CD8-positive, alpha-beta memory T cell (primary cell): ENCODE measurements at regions not wholly inside any gene's neighbourhood (a gene's known extent, or its start where the extent isn't known, plus 50 kb on each side); places are given as distances from the start of the nearest gene placed in this dataset.
"Not testable (repeated sequence)": the region's sequence is repeated elsewhere in the genome, so short reads cannot be mapped to it uniquely, and the experiment has no call there.

ENCODE experiments used
- CTCF ChIA-PET: fragments of 350-600 bp; sonication (Branson Sonifier 250); formaldehyde crosslinking; loops from one replicate; lab custom pipeline; 2021; ENCODE audit warnings: antibody characterized with exemption; lab: Charles Lee
- POLR2A ChIA-PET: fragments of 350-600 bp; sonication (Branson Sonifier 250); formaldehyde crosslinking; loops from one replicate; lab custom pipeline; 2021; ENCODE audit warnings: antibody characterized with exemption; lab: Charles Lee
- DNase-seq, 5 donors: peaks; one replicate each; pipeline versions ENCODE4 v3.0.0 to v3.0.0-alpha.2; 2020 to 2022; ENCODE audit warnings: mixed read lengths in 1 of 5
- H3K27ac ChIP-seq: one replicate; pipeline ENCODE4 v1.7.0; 2013; ENCODE audit warnings: low read depth, mild to moderate bottlenecking, low read length, moderate library complexity
- H3K27me3 ChIP-seq: 2 replicates; pipeline ENCODE4 v1.7.0; 2013; ENCODE audit warnings: low read length, mild to moderate bottlenecking; ENCODE audit not compliant: insufficient read depth, poor library complexity, severe bottlenecking
- H3K36me3 ChIP-seq: 2 replicates; pipeline ENCODE4 v1.7.0; 2013; ENCODE audit warnings: mild to moderate bottlenecking, low read length, moderate library complexity; ENCODE audit not compliant: insufficient read depth
- H3K4me1 ChIP-seq: 2 replicates; pipeline ENCODE4 v1.7.0; 2013; ENCODE audit warnings: mild to moderate bottlenecking, low read length, moderate library complexity; ENCODE audit not compliant: insufficient read depth
- H3K4me3 ChIP-seq: 2 replicates; pipeline ENCODE4 v1.7.0; 2013; ENCODE audit warnings: mild to moderate bottlenecking, low read length
- H3K9me3 ChIP-seq: 2 replicates; pipeline ENCODE4 v1.7.0; 2013; ENCODE audit warnings: mild to moderate bottlenecking, low read length
- H3K27ac Mint-ChIP-seq, 8 donors: one replicate each; pipeline ENCODE4 v1.8.0; 2020 to 2021; ENCODE audit warnings: mixed read lengths in 8 of 8, mild to moderate bottlenecking in 6 of 8, inconsistent platforms in 3 of 8, moderate library complexity in 3 of 8
- H3K27me3 Mint-ChIP-seq, 2 donors: one replicate each; pipeline ENCODE4 v1.8.0; 2020 to 2021; ENCODE audit warnings: mixed read lengths in 2 of 2, mild to moderate bottlenecking in 1 of 2, moderate library complexity in 1 of 2
- H3K36me3 Mint-ChIP-seq, 3 donors: one replicate each; pipeline ENCODE4 v1.8.0; 2020 to 2021; ENCODE audit warnings: mixed read lengths in 3 of 3, inconsistent platforms in 1 of 3, mild to moderate bottlenecking in 1 of 3
- H3K4me1 Mint-ChIP-seq, 3 donors: one replicate each; pipeline ENCODE4 v1.8.0; 2020 to 2021; ENCODE audit warnings: mixed read lengths in 3 of 3, inconsistent platforms in 1 of 3, mild to moderate bottlenecking in 1 of 3
- H3K4me3 Mint-ChIP-seq, 7 donors: one replicate each; pipeline ENCODE4 v1.8.0; 2020 to 2021; ENCODE audit warnings: mixed read lengths in 7 of 7, mild to moderate bottlenecking in 6 of 7, moderate library complexity in 4 of 7, inconsistent platforms in 2 of 7
- H3K9me3 Mint-ChIP-seq, 5 donors: one replicate each; pipeline ENCODE4 v1.8.0; 2020 to 2022; ENCODE audit warnings: mixed read lengths in 5 of 5, mild to moderate bottlenecking in 3 of 5, moderate library complexity in 2 of 5, inconsistent platforms in 1 of 5

GRCh38 chr19:37303591-37304171 is 67.2 kb upstream of the ZNF527 start:
- Mint-ChIP-seq H3K4me3 (peak overlapping the region in 3 of 7 donors; percentile 5 to 74 (median 70)), H3K27me3 (peaks cover 2 to 7% of the 10 kb centered on the region in 2 donors), H3K9me3 (peaks cover 0 to 12% (median 6%) of the 10 kb centered on the region in 5 donors), H3K36me3 (no peaks in the 10 kb centered on the region), H3K4me1 (peaks cover 0 to 4% (median 0%) of the 10 kb centered on the region in 3 donors), H3K27ac (no peak overlapping the region)
- POLR2A ChIA-PET = no interaction called here
- Histone ChIP-seq H3K27me3 (no peaks in the 10 kb centered on the region), H3K4me1 (no peaks in the 10 kb centered on the region), H3K4me3 (no peak overlapping the region), H3K27ac (no peak overlapping the region), H3K9me3 (no peaks in the 10 kb centered on the region), H3K36me3 (no peaks in the 10 kb centered on the region)
- DNase-seq = no peak
- CTCF ChIA-PET = no interaction called here

- H3K27ac ChIP-seq = no peak overlapping the region
- peaks cover 2 to 7% of the 10 kb centered on the region in 2 donors for H3K27me3 Mint-ChIP-seq
These were observed 66.6 kb upstream of the ZNF527 start for GRCh38 chr19:37304190-37304883.

GRCh38 chr19:37304884-37305255 is 66.0 kb upstream of the ZNF527 start:
- H3K4me1 ChIP-seq = no peaks in the 10 kb centered on the region
- no peak overlapping the region for H3K4me3 Mint-ChIP-seq
- no peak overlapping the region for H3K27ac ChIP-seq
- no peaks in the 10 kb centered on the region for H3K27me3 ChIP-seq
- peaks cover 0 to 12% (median 6%) of the 10 kb centered on the region in 5 donors for H3K9me3 Mint-ChIP-seq
- H3K4me1 Mint-ChIP-seq = peaks cover 0 to 4% (median under 1%) of the 10 kb centered on the region in 3 donors
- CTCF ChIA-PET = no interaction called here
- H3K36me3 Mint-ChIP-seq = no peaks in the 10 kb centered on the region
- POLR2A ChIA-PET = no interaction called here
- no peak overlapping the region for H3K4me3 ChIP-seq
- H3K27ac Mint-ChIP-seq = no peak overlapping the region
- H3K27me3 Mint-ChIP-seq = peaks cover 2 to 7% of the 10 kb centered on the region in 2 donors
- no peaks in the 10 kb centered on the region for H3K36me3 ChIP-seq
- DNase-seq = no peak
- H3K9me3 ChIP-seq = no peaks in the 10 kb centered on the region

More at GRCh38 chr19:37304190-37304883, 66.6 kb upstream of the ZNF527 start:
- Histone ChIP-seq H3K4me3 (no peak overlapping the region), H3K27me3 (no peaks in the 10 kb centered on the region), H3K9me3 (no peaks in the 10 kb centered on the region), H3K36me3 (no peaks in the 10 kb centered on the region), H3K4me1 (no peaks in the 10 kb centered on the region)
- Mint-ChIP-seq H3K9me3 (peaks cover 0 to 12% (median 6%) of the 10 kb centered on the region in 5 donors), H3K27ac (peak overlapping the region in 1 of 8 donors; percentile 79), H3K4me3 (peak overlapping the region in 3 of 7 donors; percentile 5 to 74 (median 70)), H3K36me3 (no peaks in the 10 kb centered on the region), H3K4me1 (peaks cover 0 to 4% (median 0%) of the 10 kb centered on the region in 3 donors)
- CTCF ChIA-PET = no interaction called here
- POLR2A ChIA-PET = no interaction called here
- DNase-seq = peak in 1 of 5 donors; percentile 12

GRCh38 chr19:37306383-37306963 is 64.4 kb upstream of the ZNF527 start:
- Histone ChIP-seq H3K4me1 (no peaks in the 10 kb centered on the region), H3K27me3 (no peaks in the 10 kb centered on the region), H3K27ac (no peak overlapping the region), H3K9me3 (no peaks in the 10 kb centered on the region), H3K36me3 (no peaks in the 10 kb centered on the region), H3K4me3 (no peak overlapping the region)
- peaks cover 2 to 7% of the 10 kb centered on the region in 2 donors for H3K27me3 Mint-ChIP-seq
- no peaks in the 10 kb centered on the region for H3K36me3 Mint-ChIP-seq
- no peak for DNase-seq
- ChIA-PET CTCF (no interaction called here), POLR2A (no interaction called here)
- peaks cover 0 to 12% (median 6%) of the 10 kb centered on the region in 5 donors for H3K9me3 Mint-ChIP-seq
- no peak overlapping the region for H3K27ac Mint-ChIP-seq
- no peak overlapping the region for H3K4me3 Mint-ChIP-seq
- H3K4me1 Mint-ChIP-seq = peaks cover 0 to 4% (median 2%) of the 10 kb centered on the region in 3 donors

- H3K36me3 ChIP-seq = no peaks in the 10 kb centered on the region
- peaks cover 0 to 4% (median 3%) of the 10 kb centered on the region in 3 donors for H3K36me3 Mint-ChIP-seq
- CTCF ChIA-PET = interaction anchor here (0.9 kb wide), 1 partner anchor 61 kb away, joined by 3 read pairs; the partner anchor contains the start of gene ZNF527
- H3K27me3 ChIP-seq = no peaks in the 10 kb centered on the region
- peaks cover 3 to 4% of the 10 kb centered on the region in 2 donors for H3K27me3 Mint-ChIP-seq
- DNase-seq = no peak
- H3K27ac ChIP-seq = no peak overlapping the region
- H3K27ac Mint-ChIP-seq = no peak overlapping the region
- H3K9me3 ChIP-seq = no peaks in the 10 kb centered on the region
- peaks cover 15 to 18% (median 18%) of the 10 kb centered on the region in 3 donors for H3K4me1 Mint-ChIP-seq
- peaks cover 0 to 16% (median 6%) of the 10 kb centered on the region in 5 donors for H3K9me3 Mint-ChIP-seq
- H3K4me1 ChIP-seq = no peaks in the 10 kb centered on the region
- peak overlapping the region in 2 of 7 donors; percentile 19 to 70 for H3K4me3 Mint-ChIP-seq
- H3K4me3 ChIP-seq = no peak overlapping the region
- POLR2A ChIA-PET = no interaction called here
These were observed 60.9 kb upstream of the ZNF527 start for GRCh38 chr19:37309834-37310575.

GRCh38 chr19:37312531-37313334 is 58.2 kb upstream of the ZNF527 start:
- CTCF ChIA-PET, H3K27me3 Mint-ChIP-seq, H3K27ac ChIP-seq, H3K27me3 ChIP-seq, POLR2A ChIA-PET, H3K36me3 ChIP-seq, H3K4me1 ChIP-seq, H3K9me3 ChIP-seq, H3K36me3 Mint-ChIP-seq: not testable (repeated sequence)
- H3K4me3 Mint-ChIP-seq = peak overlapping the region; percentile 68 to 92 (median 84)
- peaks cover 0 to 14% (median 11%) of the 10 kb centered on the region in 5 donors for H3K9me3 Mint-ChIP-seq
- H3K4me1 Mint-ChIP-seq = peaks cover 20 to 26% (median 23%) of the 10 kb centered on the region in 3 donors
- H3K4me3 ChIP-seq = peak overlapping the region; percentile 30
- peak; percentile 35 to 75 (median 46) for DNase-seq
- peak overlapping the region; percentile 61 to 92 (median 76) for H3K27ac Mint-ChIP-seq

- peak overlapping the region in 6 of 8 donors; percentile 38 to 90 (median 76) for H3K27ac Mint-ChIP-seq
- peaks cover 0 to 14% (median 11%) of the 10 kb centered on the region in 5 donors for H3K9me3 Mint-ChIP-seq
- Histone ChIP-seq H3K9me3 (no peaks in the 10 kb centered on the region), H3K27me3 (no peaks in the 10 kb centered on the region), H3K27ac (no peak overlapping the region), H3K4me1 (no peaks in the 10 kb centered on the region), H3K36me3 (no peaks in the 10 kb centered on the region), H3K4me3 (no peak overlapping the region)
- H3K27me3 Mint-ChIP-seq = peaks cover 0 to 8% of the 10 kb centered on the region in 2 donors
- POLR2A ChIA-PET = no interaction called here
- CTCF ChIA-PET = no interaction called here
- no peak for DNase-seq
- peak overlapping the region; percentile 68 to 92 (median 84) for H3K4me3 Mint-ChIP-seq
- peaks cover 22 to 28% (median 27%) of the 10 kb centered on the region in 3 donors for H3K4me1 Mint-ChIP-seq
- peaks cover 3 to 8% (median 7%) of the 10 kb centered on the region in 3 donors for H3K36me3 Mint-ChIP-seq
These were observed 57.6 kb upstream of the ZNF527 start for GRCh38 chr19:37313335-37313627.
